GM12878 (cell line): ENCODE measurements at regions not wholly inside any gene's neighbourhood (a gene's known extent, or its start where the extent isn't known, plus 50 kb on each side); places are given as distances from the start of the nearest gene placed in this dataset.

Source experiments
- ATAC-seq: fragments of 200-7000 bp; cut with Tn5 transposase; 3 replicates; pipeline ENCODE4 v1.9.1; 2020; ENCODE audit warnings: mild to moderate bottlenecking, moderate library complexity
- BruUV-seq: library from RNA; stranded (reverse); fragments of 400-500 nt; replicated peaks from 2 replicates; lab custom pipeline; 2021; lab: Mats Ljungman, UMichigan
- CTCF ChIA-PET: fragments of 300-600 bp; sonication (Branson Sonifier 250); formaldehyde crosslinking; extraction: SDS; loops from one replicate; lab custom pipeline; 2021; ENCODE audit warnings: inconsistent platforms; lab: Yijun Ruan, JAX
- POLR2A ChIA-PET: fragments of 350-600 bp; formaldehyde crosslinking; extraction: SDS; loops from one replicate; lab custom pipeline; 2021; ENCODE audit warnings: inconsistent platforms; lab: Charles Lee
- RAD21 ChIA-PET: fragments of 300-600 bp; sonication (Branson Sonifier 250); formaldehyde crosslinking; loops from one replicate; lab custom pipeline; 2023; ENCODE audit warnings: antibody characterized with exemption; ENCODE audit not compliant: unreplicated experiment; lab: Charles Lee
- SMC1A ChIA-PET: fragments of 300-600 bp; sonication (Branson Sonifier 250); formaldehyde crosslinking; loops from one replicate; lab custom pipeline; 2023; ENCODE audit not compliant: unreplicated experiment, uncharacterized antibody; lab: Charles Lee
- DNase-seq: peaks from one replicate; pipeline ENCODE4 v3.0.0-alpha.2; 2011; ENCODE audit warnings: low read depth, low spot score
- FAIRE-seq: peaks from 3 replicates; lab custom pipeline; 2011; peaks lifted over from hg19 to GRCh38; lab: Jason Lieb, UNC
- H2AFZ ChIP-seq: 2 replicates; pipeline ENCODE4 v1.6.0; 2011; ENCODE audit warnings: low read depth, low read length, control low read depth; ENCODE audit not compliant: control insufficient read depth
- H3K27ac ChIP-seq: 2 replicates; pipeline ENCODE4 v1.5.1; 2011; ENCODE audit warnings: control low read depth; ENCODE audit not compliant: control insufficient read depth, insufficient read depth
- H3K27me3 ChIP-seq, 2 experiments: replicated peaks in 1 of 2; 2 replicates each; pipeline versions ENCODE4 v1.6.0 to v1.6.1; 2011; ENCODE audit warnings: low read length in 1 of 2; ENCODE audit not compliant: control insufficient read depth in 2 of 2, insufficient read depth in 2 of 2
- H3K36me3 ChIP-seq, 2 experiments: 2 replicates each; pipeline ENCODE4 v1.5.1; 2011; ENCODE audit warnings: low read length in 1 of 2; ENCODE audit not compliant: control insufficient read depth in 2 of 2, insufficient read depth in 2 of 2
- H3K4me1 ChIP-seq: 2 replicates; pipeline ENCODE4 v1.6.1; 2011; ENCODE audit warnings: mild to moderate bottlenecking, low read length, moderate library complexity, mixed read lengths; ENCODE audit not compliant: control insufficient read depth, insufficient read depth
- H3K4me2 ChIP-seq: 2 replicates; pipeline ENCODE4 v1.6.0; 2011; ENCODE audit warnings: control low read depth; ENCODE audit not compliant: control insufficient read depth, insufficient read depth
- H3K4me3 ChIP-seq: fragments of 200-600 bp; sonication (generic); 2 replicates; pipeline ENCODE4 v1.5.1; 2016
- H3K79me2 ChIP-seq: 2 replicates; pipeline ENCODE4 v1.6.0; 2011; ENCODE audit warnings: low read length; ENCODE audit not compliant: control insufficient read depth, insufficient read depth
- H3K9ac ChIP-seq: 2 replicates; pipeline ENCODE4 v1.8.0; 2011; ENCODE audit warnings: low read length, control low read depth, mixed read lengths; ENCODE audit not compliant: control insufficient read depth, insufficient read depth
- H3K9me3 ChIP-seq: replicated peaks from 3 replicates; pipeline ENCODE4 v1.5.1; 2011; ENCODE audit warnings: mild to moderate bottlenecking, low read length; ENCODE audit not compliant: control insufficient read depth, insufficient read depth
- H4K20me1 ChIP-seq: 2 replicates; pipeline ENCODE4 v1.6.0; 2011; ENCODE audit not compliant: control insufficient read depth, insufficient read depth
- ESRRA ChIP-seq: IDR thresholded peaks from 2 replicates; pipeline ENCODE4 v1.6.1; 2012; ENCODE audit warnings: mild to moderate bottlenecking, low read length, improper control_type of control experiment
- FOXM1 ChIP-seq: IDR thresholded peaks from 2 replicates; pipeline ENCODE4 v1.6.1; 2012; ENCODE audit warnings: low read depth, mild to moderate bottlenecking, inconsistent platforms, low read length, moderate library complexity
- HDAC2 ChIP-seq: fragments of 200-600 bp; sonication (generic); IDR thresholded peaks from 2 replicates; pipeline ENCODE4 v1.6.1; 2017
- KDM1A ChIP-seq: fragments of 200-600 bp; sonication (generic); IDR thresholded peaks from 2 replicates; pipeline ENCODE4 v1.6.1; 2016; ENCODE audit warnings: borderline replicate concordance
- MXI1 ChIP-seq: fragments of 150-350 bp; IDR thresholded peaks from 2 replicates; pipeline ENCODE4 v1.6.1; 2011; ENCODE audit warnings: low read depth, mild to moderate bottlenecking, inconsistent platforms, low read length, improper control_type of control experiment
- RAD51 ChIP-seq: fragments of 450-650 bp; IDR thresholded peaks from 2 replicates; pipeline ENCODE4 v1.6.1; 2016; ENCODE audit warnings: moderate library complexity, mild to moderate bottlenecking, inconsistent platforms
- YY1 ChIP-seq: IDR thresholded peaks from 2 replicates; pipeline ENCODE4 v1.6.1; 2011; ENCODE audit warnings: low read depth, mild to moderate bottlenecking, low read length
- ZNF24 ChIP-seq: fragments of 450-650 bp; IDR thresholded peaks from 2 replicates; pipeline ENCODE4 v1.6.1; 2017; ENCODE audit warnings: antibody characterized with exemption, mild to moderate bottlenecking
- WGBS: methylation state at CpG from one replicate; pipeline ENCODE4 v1.1.6; 2016; ENCODE audit warnings: low lambda C conversion rate; ENCODE audit not compliant: insufficient replicate concordance, insufficient coverage; ENCODE audit errors: missing lambda C conversion rate; 5-methylcytosine and 5-hydroxymethylcytosine counted together
- in situ Hi-C: fragments of 300-500 bp; cut with MboI; formaldehyde crosslinking; loops from 9 replicates; pipeline ENCODE4 v1.14.3; 2018; ENCODE audit warnings: mixed read lengths
- intact Hi-C: fragments of 100-400 bp; cut with micrococcal nuclease; formaldehyde crosslinking; loops from one replicate; pipeline ENCODE4 v1.14.2; 2022; ENCODE audit not compliant: unreplicated experiment
- TF ChIP-seq, protein P1 (sequence below): fragments of 450-650 bp; IDR thresholded peaks from 2 replicates; pipeline ENCODE4 v1.6.1; 2017; ENCODE audit warnings: mild to moderate bottlenecking, low read depth, inconsistent platforms; ENCODE audit not compliant: poor library complexity, severe bottlenecking
- TF ChIP-seq, protein P2 (sequence below): fragments of 450-650 bp; IDR thresholded peaks from 2 replicates; pipeline ENCODE4 v1.6.1; 2014; ENCODE audit warnings: mild to moderate bottlenecking
- TF ChIP-seq, protein P3 (sequence below): fragments of 450-650 bp; IDR thresholded peaks from 2 replicates; pipeline ENCODE4 v1.6.1; 2017; ENCODE audit warnings: mild to moderate bottlenecking
- TF ChIP-seq, protein P4 (sequence below): fragments of 450-650 bp; formaldehyde crosslinking; IDR thresholded peaks from 2 replicates; pipeline ENCODE4 v1.5.0; 2022; ENCODE audit warnings: mild to moderate bottlenecking, missing genetic modification characterization

DNA sequence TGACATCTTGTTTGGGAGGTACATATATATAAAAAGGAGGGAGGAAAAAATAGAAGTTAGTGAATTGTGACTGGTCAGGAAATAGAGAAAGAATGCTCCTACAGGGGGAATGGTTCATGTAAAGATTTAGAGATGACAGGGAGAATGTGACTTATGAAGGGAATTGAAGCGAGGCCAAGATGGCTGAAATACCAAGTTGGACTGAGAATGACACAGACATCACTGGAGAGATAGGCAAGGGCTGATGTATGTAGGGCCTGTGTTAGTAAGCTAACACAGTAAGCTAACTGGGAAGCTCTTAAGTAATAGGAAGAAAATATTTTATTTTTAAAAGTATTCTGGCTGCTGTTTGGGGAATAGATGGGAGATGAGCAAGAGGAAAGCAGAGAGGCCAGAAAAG, 286.3 kb downstream of the NNT start:
- RAD21 ChIA-PET: no interaction called here
- POLR2A ChIA-PET: no interaction called here

More for the DNA sequence above, 286.3 kb downstream of the NNT start:
- BruUV-seq: no TSS peak
- Histone ChIP-seq H2AFZ (no peak overlapping the region), H3K27me3 (no peaks in the 10 kb centered on the region), H3K9me3 (no peaks in the 10 kb centered on the region), H3K4me2 (no peak overlapping the region), H4K20me1 (no peaks in the 10 kb centered on the region), H3K4me1 (no peaks in the 10 kb centered on the region), H3K27ac (no peak overlapping the region), H3K79me2 (no peaks in the 10 kb centered on the region), H3K36me3 (no peaks in the 10 kb centered on the region), H3K9ac (no peak overlapping the region), H3K4me3 (no peak overlapping the region)
- ATAC-seq (no peak), DNase-seq (no peak), FAIRE-seq (no peak)
- ChIA-PET SMC1A (interaction anchor here (1.2 kb wide), 1 partner anchor 25 kb away, joined by 3 read pairs; no protein-coding TSS in a partner anchor), CTCF (no interaction called here)
- intact Hi-C loops (no loop called here), in situ Hi-C loops (no loop called here)
- 7% methylated on average over 1 of the region's 1 CpG for WGBS
- no peak for TF ChIP-seq HDAC2
- TF ChIP-seq, protein P1, sequence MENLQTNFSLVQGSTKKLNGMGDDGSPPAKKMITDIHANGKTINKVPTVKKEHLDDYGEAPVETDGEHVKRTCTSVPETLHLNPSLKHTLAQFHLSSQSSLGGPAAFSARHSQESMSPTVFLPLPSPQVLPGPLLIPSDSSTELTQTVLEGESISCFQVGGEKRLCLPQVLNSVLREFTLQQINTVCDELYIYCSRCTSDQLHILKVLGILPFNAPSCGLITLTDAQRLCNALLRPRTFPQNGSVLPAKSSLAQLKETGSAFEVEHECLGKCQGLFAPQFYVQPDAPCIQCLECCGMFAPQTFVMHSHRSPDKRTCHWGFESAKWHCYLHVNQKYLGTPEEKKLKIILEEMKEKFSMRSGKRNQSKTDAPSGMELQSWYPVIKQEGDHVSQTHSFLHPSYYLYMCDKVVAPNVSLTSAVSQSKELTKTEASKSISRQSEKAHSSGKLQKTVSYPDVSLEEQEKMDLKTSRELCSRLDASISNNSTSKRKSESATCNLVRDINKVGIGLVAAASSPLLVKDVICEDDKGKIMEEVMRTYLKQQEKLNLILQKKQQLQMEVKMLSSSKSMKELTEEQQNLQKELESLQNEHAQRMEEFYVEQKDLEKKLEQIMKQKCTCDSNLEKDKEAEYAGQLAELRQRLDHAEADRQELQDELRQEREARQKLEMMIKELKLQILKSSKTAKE: no peak
- TF ChIP-seq RAD51: no peak
- TF ChIP-seq ZNF24: no peak
- no peak for TF ChIP-seq KDM1A
- no peak for TF ChIP-seq YY1
- no peak for TF ChIP-seq MXI1
- no peak for TF ChIP-seq FOXM1
- TF ChIP-seq, protein P2, sequence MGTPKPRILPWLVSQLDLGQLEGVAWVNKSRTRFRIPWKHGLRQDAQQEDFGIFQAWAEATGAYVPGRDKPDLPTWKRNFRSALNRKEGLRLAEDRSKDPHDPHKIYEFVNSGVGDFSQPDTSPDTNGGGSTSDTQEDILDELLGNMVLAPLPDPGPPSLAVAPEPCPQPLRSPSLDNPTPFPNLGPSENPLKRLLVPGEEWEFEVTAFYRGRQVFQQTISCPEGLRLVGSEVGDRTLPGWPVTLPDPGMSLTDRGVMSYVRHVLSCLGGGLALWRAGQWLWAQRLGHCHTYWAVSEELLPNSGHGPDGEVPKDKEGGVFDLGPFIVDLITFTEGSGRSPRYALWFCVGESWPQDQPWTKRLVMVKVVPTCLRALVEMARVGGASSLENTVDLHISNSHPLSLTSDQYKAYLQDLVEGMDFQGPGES: no peak
- TF ChIP-seq, protein P3, sequence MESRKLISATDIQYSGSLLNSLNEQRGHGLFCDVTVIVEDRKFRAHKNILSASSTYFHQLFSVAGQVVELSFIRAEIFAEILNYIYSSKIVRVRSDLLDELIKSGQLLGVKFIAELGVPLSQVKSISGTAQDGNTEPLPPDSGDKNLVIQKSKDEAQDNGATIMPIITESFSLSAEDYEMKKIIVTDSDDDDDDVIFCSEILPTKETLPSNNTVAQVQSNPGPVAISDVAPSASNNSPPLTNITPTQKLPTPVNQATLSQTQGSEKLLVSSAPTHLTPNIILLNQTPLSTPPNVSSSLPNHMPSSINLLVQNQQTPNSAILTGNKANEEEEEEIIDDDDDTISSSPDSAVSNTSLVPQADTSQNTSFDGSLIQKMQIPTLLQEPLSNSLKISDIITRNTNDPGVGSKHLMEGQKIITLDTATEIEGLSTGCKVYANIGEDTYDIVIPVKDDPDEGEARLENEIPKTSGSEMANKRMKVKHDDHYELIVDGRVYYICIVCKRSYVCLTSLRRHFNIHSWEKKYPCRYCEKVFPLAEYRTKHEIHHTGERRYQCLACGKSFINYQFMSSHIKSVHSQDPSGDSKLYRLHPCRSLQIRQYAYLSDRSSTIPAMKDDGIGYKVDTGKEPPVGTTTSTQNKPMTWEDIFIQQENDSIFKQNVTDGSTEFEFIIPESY: no peak
- TF ChIP-seq, protein P4, sequence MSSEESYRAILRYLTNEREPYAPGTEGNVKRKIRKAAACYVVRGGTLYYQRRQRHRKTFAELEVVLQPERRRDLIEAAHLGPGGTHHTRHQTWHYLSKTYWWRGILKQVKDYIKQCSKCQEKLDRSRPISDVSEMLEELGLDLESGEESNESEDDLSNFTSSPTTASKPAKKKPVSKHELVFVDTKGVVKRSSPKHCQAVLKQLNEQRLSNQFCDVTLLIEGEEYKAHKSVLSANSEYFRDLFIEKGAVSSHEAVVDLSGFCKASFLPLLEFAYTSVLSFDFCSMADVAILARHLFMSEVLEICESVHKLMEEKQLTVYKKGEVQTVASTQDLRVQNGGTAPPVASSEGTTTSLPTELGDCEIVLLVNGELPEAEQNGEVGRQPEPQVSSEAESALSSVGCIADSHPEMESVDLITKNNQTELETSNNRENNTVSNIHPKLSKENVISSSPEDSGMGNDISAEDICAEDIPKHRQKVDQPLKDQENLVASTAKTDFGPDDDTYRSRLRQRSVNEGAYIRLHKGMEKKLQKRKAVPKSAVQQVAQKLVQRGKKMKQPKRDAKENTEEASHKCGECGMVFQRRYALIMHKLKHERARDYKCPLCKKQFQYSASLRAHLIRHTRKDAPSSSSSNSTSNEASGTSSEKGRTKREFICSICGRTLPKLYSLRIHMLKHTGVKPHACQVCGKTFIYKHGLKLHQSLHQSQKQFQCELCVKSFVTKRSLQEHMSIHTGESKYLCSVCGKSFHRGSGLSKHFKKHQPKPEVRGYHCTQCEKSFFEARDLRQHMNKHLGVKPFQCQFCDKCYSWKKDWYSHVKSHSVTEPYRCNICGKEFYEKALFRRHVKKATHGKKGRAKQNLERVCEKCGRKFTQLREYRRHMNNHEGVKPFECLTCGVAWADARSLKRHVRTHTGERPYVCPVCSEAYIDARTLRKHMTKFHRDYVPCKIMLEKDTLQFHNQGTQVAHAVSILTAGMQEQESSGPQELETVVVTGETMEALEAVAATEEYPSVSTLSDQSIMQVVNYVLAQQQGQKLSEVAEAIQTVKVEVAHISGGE (CRISPR knock-in tag): no peak
- TF ChIP-seq ESRRA: no peak
- TF ChIP-seq, all 136 proteins: peak for 0
